ENCODE measurements at regions not wholly inside any gene's neighbourhood (a gene's known extent, or its start where the extent isn't known, plus 50 kb on each side); places are given as distances from the start of the nearest gene placed in this dataset.

DNA sequence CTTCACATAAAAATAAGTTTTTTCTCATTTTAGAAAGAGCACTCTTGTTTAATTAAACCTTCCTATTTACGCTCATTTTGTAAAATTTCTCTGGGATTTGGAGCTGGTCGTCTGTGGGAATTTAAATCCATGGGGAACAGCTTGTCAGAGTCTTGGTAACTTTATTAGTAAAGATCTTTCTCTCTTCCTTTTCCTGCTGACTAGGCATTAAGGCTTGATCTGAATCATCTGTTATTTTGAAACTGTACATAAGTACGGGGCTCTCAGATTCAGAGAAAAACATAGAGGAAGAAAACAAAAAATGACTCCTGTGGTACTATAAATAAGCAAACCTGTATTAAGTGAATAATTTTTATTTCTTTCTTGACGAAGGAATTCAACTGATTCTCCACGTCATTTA, 150.2 kb downstream of the ST6GAL2 start:
- WGBS, 2 donors: 68 to 72% methylated on average over 5 of the region's 5 CpGs
- DNase-seq (no peak), ATAC-seq (no peak), FAIRE-seq (no peak)
- H3K27ac ChIP-seq: no peak overlapping the region
- no peaks in the 10 kb centered on the region for H3K4me1 ChIP-seq
- no peaks in the 10 kb centered on the region for H3K36me3 ChIP-seq
- no peak for TF ChIP-seq CTCF (IDR thresholded peaks at IDR 0.05)
- no peaks in the 10 kb centered on the region for H3K27me3 ChIP-seq
- intact Hi-C loops (cut with DNase I): no loop called here
- no peaks in the 10 kb centered on the region for H3K9me3 ChIP-seq
- H3K4me3 ChIP-seq: no peak overlapping the region

GRCh38 chr2:106736221-106736620, 149.7 kb downstream of the ST6GAL2 start:
- Histone ChIP-seq H3K4me1 (no peaks in the 10 kb centered on the region), H3K27me3 (no peaks in the 10 kb centered on the region), H3K4me3 (no peak overlapping the region), H3K27ac (no peak overlapping the region), H3K36me3 (no peaks in the 10 kb centered on the region), H3K9me3 (no peaks in the 10 kb centered on the region)
- no peak for ATAC-seq
- no peak for FAIRE-seq
- intact Hi-C loops (cut with DNase I): no loop called here
- WGBS, 2 donors: 59 to 75% methylated on average over 2 of the region's 2 CpGs
- no peak for DNase-seq
- TF ChIP-seq CTCF (IDR thresholded peaks at IDR 0.05): no peak

- Histone ChIP-seq H3K9me3 (no peaks in the 10 kb centered on the region), H3K27me3 (no peaks in the 10 kb centered on the region), H3K36me3 (no peaks in the 10 kb centered on the region), H3K4me1 (no peaks in the 10 kb centered on the region), H3K4me3 (no peak overlapping the region), H3K27ac (no peak overlapping the region)
- TF ChIP-seq CTCF (IDR thresholded peaks at IDR 0.05): no peak
- FAIRE-seq (no peak), ATAC-seq (no peak), DNase-seq (no peak)
- WGBS, 2 donors: 49 to 64% methylated on average over 5 of the region's 5 CpGs
- intact Hi-C loops (cut with DNase I): no loop called here
Measured at GRCh38 chr2:106745468-106745867, 140.5 kb downstream of the ST6GAL2 start.

DNA sequence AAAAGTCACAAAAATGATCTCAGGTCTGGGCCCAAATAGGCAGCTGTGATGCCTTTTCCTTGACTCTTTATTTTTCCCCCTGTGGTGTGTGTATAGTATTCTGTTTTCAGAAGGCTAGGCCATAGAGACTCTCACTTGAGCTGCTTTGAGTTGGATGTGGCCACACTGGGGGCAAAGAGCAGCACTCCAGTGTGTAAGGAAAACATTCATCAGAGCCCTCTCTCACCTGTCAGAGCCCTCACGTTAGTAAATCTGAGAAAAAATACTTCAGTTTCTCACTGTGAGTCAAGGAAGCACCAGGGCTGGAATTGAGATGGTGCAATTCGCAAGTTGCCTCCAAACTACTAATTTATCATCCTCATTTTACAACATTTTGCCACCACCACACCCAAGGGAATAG, 136.1 kb downstream of the ST6GAL2 start:
- no peak overlapping the region for H3K27ac ChIP-seq
- no peaks in the 10 kb centered on the region for H3K9me3 ChIP-seq
- no peak for FAIRE-seq
- 45 to 46% methylated on average over 2 of the region's 2 CpGs for WGBS, 2 donors
- intact Hi-C loops (cut with DNase I): no loop called here
- H3K36me3 ChIP-seq: no peaks in the 10 kb centered on the region
- no peak overlapping the region for H3K4me3 ChIP-seq
- no peaks in the 10 kb centered on the region for H3K4me1 ChIP-seq
- DNase-seq: no peak
- no peak for ATAC-seq
- H3K27me3 ChIP-seq: no peaks in the 10 kb centered on the region
- TF ChIP-seq CTCF (IDR thresholded peaks at IDR 0.05): no peak

Data from pancreas (tissue), 10 donors.